H9 (cell line): ENCODE measurements at regions not wholly inside any gene's neighbourhood (a gene's known extent, or its start where the extent isn't known, plus 50 kb on each side); places are given as distances from the start of the nearest gene placed in this dataset.

Experiments
- DNase-seq: peaks from one replicate; pipeline ENCODE4 v3.0.0-alpha.2; 2017
- H2AFZ ChIP-seq: one replicate; pipeline ENCODE4 v1.6.1; 2013; ENCODE audit warnings: mild to moderate bottlenecking, low read length, control low read depth, moderate library complexity
- H2AK5ac ChIP-seq: 2 replicates; pipeline ENCODE4 v1.6.1; 2013; ENCODE audit warnings: low read length, control low read depth, mixed read lengths; ENCODE audit not compliant: insufficient read length
- H2BK120ac ChIP-seq: one replicate; pipeline ENCODE4 v1.6.1; 2013; ENCODE audit warnings: low read depth, mild to moderate bottlenecking, low read length, control low read depth, inconsistent platforms; ENCODE audit not compliant: poor library complexity, severe bottlenecking
- H2BK12ac ChIP-seq: 2 replicates; pipeline ENCODE4 v1.6.1; 2013; ENCODE audit warnings: low read length, control low read depth, mixed read lengths, low read depth; ENCODE audit not compliant: insufficient read length
- H2BK15ac ChIP-seq: 2 replicates; pipeline ENCODE4 v1.6.1; 2013; ENCODE audit warnings: low read depth, low read length, control low read depth
- H2BK20ac ChIP-seq: one replicate; pipeline ENCODE4 v1.6.1; 2013; ENCODE audit warnings: low read depth, mild to moderate bottlenecking, low read length, control low read depth, inconsistent platforms; ENCODE audit not compliant: poor library complexity, severe bottlenecking
- H2BK5ac ChIP-seq: 2 replicates; pipeline ENCODE4 v1.6.1; 2013; ENCODE audit warnings: low read length, control low read depth, mixed read lengths; ENCODE audit not compliant: insufficient read length
- H3K14ac ChIP-seq: 2 replicates; pipeline ENCODE4 v1.6.1; 2013; ENCODE audit warnings: low read length, control low read depth; ENCODE audit not compliant: insufficient read depth
- H3K18ac ChIP-seq: 2 replicates; pipeline ENCODE4 v1.6.1; 2013; ENCODE audit warnings: low read depth, mild to moderate bottlenecking, mixed read lengths, low read length, control low read depth; ENCODE audit not compliant: insufficient read length
- H3K23ac ChIP-seq: 2 replicates; pipeline ENCODE4 v1.6.1; 2013; ENCODE audit warnings: low read length, control low read depth, mixed read lengths, low read depth; ENCODE audit not compliant: insufficient read length
- H3K23me2 ChIP-seq: 2 replicates; pipeline ENCODE4 v1.6.1; 2013; ENCODE audit warnings: low read depth, mild to moderate bottlenecking, mixed read lengths, low read length, control low read depth; ENCODE audit not compliant: insufficient read length, poor library complexity, severe bottlenecking
- H3K27ac ChIP-seq: 2 replicates; pipeline ENCODE4 v1.5.1; 2013; ENCODE audit warnings: low read length, control low read depth, mixed read lengths, low read depth; ENCODE audit not compliant: insufficient read length
- H3K27me3 ChIP-seq: 2 replicates; pipeline ENCODE4 v1.6.1; 2013; ENCODE audit warnings: low read length, control low read depth, inconsistent platforms; ENCODE audit not compliant: insufficient read depth
- H3K4ac ChIP-seq: 2 replicates; pipeline ENCODE4 v1.6.1; 2013; ENCODE audit warnings: low read depth, mild to moderate bottlenecking, control low read depth, inconsistent platforms, low read length, moderate library complexity
- H3K4me1 ChIP-seq: 2 replicates; pipeline ENCODE4 v1.6.1; 2013; ENCODE audit warnings: low read length, control low read depth, inconsistent platforms; ENCODE audit not compliant: insufficient read depth
- H3K4me2 ChIP-seq: 2 replicates; pipeline ENCODE4 v1.6.1; 2013; ENCODE audit warnings: low read length, control low read depth, mixed read lengths; ENCODE audit not compliant: insufficient read length, insufficient read depth
- H3K56ac ChIP-seq: 2 replicates; pipeline ENCODE4 v1.6.1; 2013; ENCODE audit warnings: low read depth, mild to moderate bottlenecking, mixed read lengths, low read length, control low read depth; ENCODE audit not compliant: insufficient read length
- H3K79me1 ChIP-seq: 2 replicates; pipeline ENCODE4 v1.6.1; 2013; ENCODE audit warnings: low read depth, mild to moderate bottlenecking, moderate library complexity, low read length, control low read depth, inconsistent platforms; ENCODE audit not compliant: insufficient read depth, poor library complexity, severe bottlenecking
- H3K79me2 ChIP-seq: 2 replicates; pipeline ENCODE4 v1.6.1; 2013; ENCODE audit warnings: low read length, control low read depth, inconsistent platforms; ENCODE audit not compliant: insufficient read depth
- H3K9ac ChIP-seq: 2 replicates; pipeline ENCODE4 v1.6.1; 2013; ENCODE audit warnings: low read length, control low read depth, mixed read lengths; ENCODE audit not compliant: insufficient read length; ENCODE audit errors: extremely low read depth
- H3K9me3 ChIP-seq: one replicate; pipeline ENCODE4 v1.6.1; 2013; ENCODE audit warnings: low read depth, low read length, inconsistent platforms; ENCODE audit not compliant: control insufficient read depth
- H3T11ph ChIP-seq: one replicate; pipeline ENCODE4 v1.6.1; 2013; ENCODE audit warnings: mild to moderate bottlenecking, low read length, control low read depth, inconsistent platforms
- H4K20me1 ChIP-seq: one replicate; pipeline ENCODE4 v1.6.1; 2013; ENCODE audit not compliant: control insufficient read depth, insufficient read length, insufficient read depth
- H4K5ac ChIP-seq: 2 replicates; pipeline ENCODE4 v1.6.1; 2013; ENCODE audit warnings: low read depth, mild to moderate bottlenecking, mixed read lengths, low read length, control low read depth; ENCODE audit not compliant: insufficient read length
- H4K8ac ChIP-seq: replicated peaks from 2 replicates; pipeline ENCODE4 v1.6.1; 2013; ENCODE audit warnings: low read length, control low read depth, mixed read lengths, low read depth; ENCODE audit not compliant: insufficient read length
- H4K91ac ChIP-seq: 2 replicates; pipeline ENCODE4 v1.6.1; 2013; ENCODE audit warnings: low read depth, mild to moderate bottlenecking, moderate library complexity, mixed read lengths, low read length, control low read depth; ENCODE audit not compliant: insufficient read length
- H3K27ac Mint-ChIP-seq, 3 experiments: 2 replicates in 2 of 3; 3 replicates in 1 of 3; pipeline ENCODE4 v1.8.0; 2020 to 2021; ENCODE audit warnings: mixed read lengths in 3 of 3, mild to moderate bottlenecking in 1 of 3, moderate library complexity in 1 of 3
- H3K27me3 Mint-ChIP-seq: 2 replicates; pipeline ENCODE4 v1.8.0; 2021; ENCODE audit warnings: low read depth, mild to moderate bottlenecking, moderate library complexity, mixed read lengths
- H3K36me3 Mint-ChIP-seq, 3 experiments: 2 replicates in 2 of 3; 3 replicates in 1 of 3; pipeline ENCODE4 v1.8.0; 2020 to 2021; ENCODE audit warnings: low read depth in 3 of 3, mixed read lengths in 3 of 3; ENCODE audit not compliant: insufficient read depth in 1 of 3
- H3K4me1 Mint-ChIP-seq, 2 experiments: 2 replicates each; pipeline ENCODE4 v1.8.0; 2020; ENCODE audit warnings: mixed read lengths in 2 of 2
- H3K4me3 Mint-ChIP-seq, 2 experiments: 2 replicates in 1 of 2; 3 replicates in 1 of 2; pipeline ENCODE4 v1.8.0; 2020 to 2021; ENCODE audit warnings: mild to moderate bottlenecking in 2 of 2, mixed read lengths in 2 of 2, moderate library complexity in 1 of 2
- H3K9me3 Mint-ChIP-seq, 2 experiments: 2 replicates in 1 of 2; 3 replicates in 1 of 2; pipeline ENCODE4 v1.8.0; 2020; ENCODE audit warnings: mild to moderate bottlenecking in 2 of 2, mixed read lengths in 2 of 2, moderate library complexity in 1 of 2
- CTCF ChIP-seq: fragments of 200-600 bp; sonication (generic); conservative IDR thresholded peaks from 3 replicates; pipeline ENCODE4 v1.8.0; 2021; ENCODE audit warnings: antibody characterized with exemption, mild to moderate bottlenecking
- WGBS: extraction: QIAGEN DNeasy Blood & Tissue Kit; methylation state at CpG from one replicate; pipeline ENCODE4 v1.1.7; 2013; ENCODE audit warnings: missing lambda C conversion rate, low lambda C conversion rate, mixed read lengths; ENCODE audit not compliant: insufficient read length; ENCODE audit errors: extremely low coverage; 5-methylcytosine and 5-hydroxymethylcytosine counted together

- Histone ChIP-seq H3K4me1 (no peaks in the 10 kb centered on the region), H4K91ac (no peak overlapping the region), H2BK120ac (no peak overlapping the region), H4K5ac (no peak overlapping the region), H3K27ac (no peak overlapping the region), H3K27me3 (no peaks in the 10 kb centered on the region), H2AK5ac (no peak overlapping the region), H3K23me2 (no peaks in the 10 kb centered on the region), H2BK20ac (no peak overlapping the region), H3K18ac (no peak overlapping the region), H3K4me2 (no peak overlapping the region), H3T11ph (no peak overlapping the region), H3K23ac (no peak overlapping the region), H4K8ac (no peak overlapping the region), H3K79me2 (no peaks in the 10 kb centered on the region), H2BK15ac (no peak overlapping the region), H3K56ac (no peak overlapping the region), H2BK12ac (no peak overlapping the region), H3K14ac (no peak overlapping the region), H3K9ac (no peak overlapping the region), H3K79me1 (no peaks in the 10 kb centered on the region), H4K20me1 (no peaks in the 10 kb centered on the region), H3K9me3 (no peaks in the 10 kb centered on the region), H2AFZ (no peak overlapping the region), H3K4ac (no peak overlapping the region), H2BK5ac (no peak overlapping the region)
- Mint-ChIP-seq H3K4me1 (peaks cover 5 to 9% of the 10 kb centered on the region in 2 experiments), H3K27me3 (no peaks in the 10 kb centered on the region), H3K9me3 (no peaks in the 10 kb centered on the region), H3K27ac (no peak overlapping the region), H3K36me3 (no peaks in the 10 kb centered on the region), H3K4me3 (no peak overlapping the region)
- no peak for TF ChIP-seq CTCF
- no peak for DNase-seq
- WGBS: no CpG with 5 or more reads among the region's 1 CpG
Observed at GRCh38 chr2:52084759-52085158, 1052.8 kb upstream of the NRXN1 start.
